ENCODE measurements at regions not wholly inside any gene's neighbourhood (a gene's known extent, or its start where the extent isn't known, plus 50 kb on each side); places are given as distances from the start of the nearest gene placed in this dataset.

DNA sequence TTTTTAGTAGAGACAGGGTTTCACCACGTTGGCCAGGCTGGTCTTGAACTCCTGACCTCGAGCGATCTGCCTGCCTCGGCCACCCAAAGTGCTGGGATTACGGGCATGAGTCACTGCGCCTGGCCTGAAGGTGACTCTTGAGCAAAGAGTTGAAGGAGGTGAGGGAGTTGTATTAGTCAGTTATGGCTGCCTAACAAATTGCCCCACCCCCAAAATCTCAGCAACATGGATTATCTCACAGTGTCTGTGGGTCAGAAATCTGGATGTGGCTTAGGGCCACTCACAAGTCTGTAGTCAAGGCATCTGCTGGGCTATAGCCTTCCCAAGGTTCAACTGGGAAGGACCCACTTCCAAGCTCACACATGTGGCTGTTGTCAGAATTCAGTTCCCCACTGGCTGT lies 52.8 kb upstream of the ADGRE5 start:
- Histone ChIP-seq H3K4me2 (ENCODE audit: insufficient read depth in 1 of 2, low read depth in 2 of 2, low read length in 2 of 2) (no peak overlapping the region), H4K20me1 (replicated peaks in 1 of 2; ENCODE audit: control insufficient read depth in 1 of 2, insufficient read depth in 2 of 2, low read length in 2 of 2) (no peaks in the 10 kb centered on the region), H2BK120ac (replicated peaks; ENCODE audit: low read depth, low read length) (no peak overlapping the region), H3K4me3 (ENCODE audit: extremely low read depth in 1 of 4, insufficient read depth in 2 of 4, low read depth in 3 of 4, low read length in 4 of 4) (no peak overlapping the region), H2BK20ac (ENCODE audit: low read length) (no peak overlapping the region), H4K5ac (ENCODE audit: insufficient read length, low read depth, low read length) (no peak overlapping the region), H3K4ac (replicated peaks; ENCODE audit: insufficient read length, low read depth, low read length) (no peak overlapping the region), H3K79me2 (ENCODE audit: control insufficient read depth in 1 of 2, insufficient read depth in 2 of 2, low read length in 2 of 2) (no peaks in the 10 kb centered on the region), H2BK12ac (ENCODE audit: low read depth, low read length) (no peak overlapping the region), H3K23ac (ENCODE audit: insufficient read length) (no peak overlapping the region), H3K56ac (replicated peaks; ENCODE audit: insufficient read length, low read depth, low read length) (no peak overlapping the region), H3K9ac (replicated peaks in 1 of 4; ENCODE audit: extremely low read depth in 1 of 4, low read depth in 3 of 4, low read length in 3 of 4) (no peak overlapping the region), H3K18ac (ENCODE audit: extremely low read depth, low read length) (no peak overlapping the region), H3K36me3 (ENCODE audit: control insufficient read depth in 2 of 4, insufficient read depth in 4 of 4, low read length in 3 of 4) (no peaks in the 10 kb centered on the region), H4K91ac (replicated peaks; ENCODE audit: insufficient read length, low read length) (no peak overlapping the region), H2AK5ac (ENCODE audit: low read depth, low read length) (no peak overlapping the region), H3K27me3 (replicated peaks in 1 of 4; ENCODE audit: control insufficient read depth in 3 of 4, extremely low read depth in 1 of 4, insufficient read depth in 3 of 4, low read length in 3 of 4) (no peaks in the 10 kb centered on the region), H2BK15ac (ENCODE audit: low read length) (no peak overlapping the region), H2AFZ (ENCODE audit: low read length) (no peak overlapping the region), H3K4me1 (replicated peaks in 1 of 4; ENCODE audit: control insufficient read depth in 3 of 4, insufficient read depth in 4 of 4, low read length in 3 of 4) (peaks cover 0 to 2% (median 0%) of the 10 kb centered on the region in 4 experiments; a peak in 2 of 7 replicates), H4K8ac (ENCODE audit: extremely low read depth, insufficient read depth, low read length) (no peak overlapping the region), H3K14ac (ENCODE audit: insufficient read length) (no peak overlapping the region), H3K27ac (ENCODE audit: low read depth, low read length) (no peak overlapping the region), H3K9me3 (ENCODE audit: insufficient read depth in 2 of 2, low read depth in 1 of 2, low read length in 1 of 2) (no peaks in the 10 kb centered on the region), H2BK5ac (ENCODE audit: low read depth, low read length) (no peak overlapping the region), H3K79me1 (ENCODE audit: low read depth, low read length) (no peaks in the 10 kb centered on the region), H3K23me2 (ENCODE audit: low read depth, low read length) (no peaks in the 10 kb centered on the region)
- DNase-seq (ENCODE audit: low read depth in 1 of 2, low spot score in 2 of 2) (no peak), FAIRE-seq (no peak)
- no peak for TF ChIP-seq RAD21 (IDR thresholded peaks at IDR 0.05 in 1 of 2, conservative IDR thresholded peaks at IDR 0.05 in 1 of 2; ENCODE audit: low read depth in 2 of 2, low read length in 2 of 2)
- TF ChIP-seq, protein P1, sequence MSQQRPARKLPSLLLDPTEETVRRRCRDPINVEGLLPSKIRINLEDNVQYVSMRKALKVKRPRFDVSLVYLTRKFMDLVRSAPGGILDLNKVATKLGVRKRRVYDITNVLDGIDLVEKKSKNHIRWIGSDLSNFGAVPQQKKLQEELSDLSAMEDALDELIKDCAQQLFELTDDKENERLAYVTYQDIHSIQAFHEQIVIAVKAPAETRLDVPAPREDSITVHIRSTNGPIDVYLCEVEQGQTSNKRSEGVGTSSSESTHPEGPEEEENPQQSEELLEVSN (IDR thresholded peaks at IDR 0.05): no peak
- no peak for TF ChIP-seq TAF1 (IDR thresholded peaks at IDR 0.05; ENCODE audit: low read depth, low read length)
- no peak for TF ChIP-seq GTF2F1 (IDR thresholded peaks at IDR 0.05; ENCODE audit: borderline replicate concordance, low read depth, low read length)
- 92% methylated on average over 6 of the region's 6 CpGs; no CpG with 5 or more reads in 1 of the 2 experiments for WGBS, 2 experiments (ENCODE audit: extremely low coverage in 1 of 2, insufficient coverage in 1 of 2, insufficient read length in 1 of 2, insufficient replicate concordance in 2 of 2, low coverage in 1 of 2, low lambda C conversion rate in 2 of 2, missing lambda C conversion rate in 1 of 2)
- POLR2A ChIA-PET (ENCODE audit: partially characterized antibody): no interaction called here
- CTCF ChIA-PET (ENCODE audit: partially characterized antibody): interaction anchor here (0.5 to 1.4 kb wide), 2 partner anchors 20 to 193 kb away, joined by 3 read pairs; no protein-coding TSS in a partner anchor

Data from H1 (cell line).